Progenitor cell of endocrine pancreas (in vitro differentiated cells): ENCODE measurements at regions not wholly inside any gene's neighbourhood (a gene's known extent, or its start where the extent isn't known, plus 50 kb on each side); places are given as distances from the start of the nearest gene placed in this dataset.

Experiments
- DNase-seq: peaks from one replicate; pipeline ENCODE4 v3.0.0; 2021; ENCODE audit warnings: low spot score; ENCODE audit not compliant: unreplicated experiment
- H3K27ac Mint-ChIP-seq: 2 replicates; pipeline ENCODE4 v1.8.0; 2021; ENCODE audit warnings: mild to moderate bottlenecking, moderate library complexity, mixed read lengths
- H3K27me3 Mint-ChIP-seq: 2 replicates; pipeline ENCODE4 v1.8.0; 2021; ENCODE audit warnings: mixed read lengths
- H3K36me3 Mint-ChIP-seq: 2 replicates; pipeline ENCODE4 v1.8.0; 2022; ENCODE audit warnings: mixed read lengths; ENCODE audit not compliant: insufficient read depth
- H3K4me1 Mint-ChIP-seq: 2 replicates; pipeline ENCODE4 v1.8.0; 2021; ENCODE audit warnings: low read depth, mixed read lengths
- H3K4me3 Mint-ChIP-seq: 2 replicates; pipeline ENCODE4 v1.8.0; 2021; ENCODE audit warnings: low read depth, mild to moderate bottlenecking, moderate library complexity, mixed read lengths
- H3K9me3 Mint-ChIP-seq: 2 replicates; pipeline ENCODE4 v1.8.0; 2021; ENCODE audit warnings: low read depth, mixed read lengths
- CTCF ChIP-seq: fragments of 200-600 bp; sonication (generic); IDR thresholded peaks from one replicate; pipeline ENCODE4 v1.5.0; 2021; ENCODE audit warnings: antibody characterized with exemption, mild to moderate bottlenecking; ENCODE audit not compliant: unreplicated experiment

DNA sequence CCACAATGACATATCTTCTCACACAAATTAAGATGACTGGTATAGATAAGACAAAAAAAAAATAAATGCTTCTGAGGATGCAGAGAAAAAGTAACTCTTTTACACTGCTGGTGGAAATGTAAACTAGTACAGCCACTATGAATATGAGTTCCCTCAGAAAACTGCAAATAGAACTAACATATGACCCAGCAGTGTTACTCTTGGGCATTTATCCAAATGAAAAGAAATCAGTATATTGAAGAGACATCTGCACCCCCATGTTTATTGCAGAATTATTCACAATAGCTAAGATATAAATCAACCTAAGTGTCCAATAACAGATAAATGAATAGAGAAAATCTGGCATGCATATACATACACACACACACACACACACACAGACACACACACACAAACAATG lies 83.0 kb upstream of the FAM174A start:
- peaks cover 5% of the 10 kb centered on the region for H3K4me1 Mint-ChIP-seq

DNA sequence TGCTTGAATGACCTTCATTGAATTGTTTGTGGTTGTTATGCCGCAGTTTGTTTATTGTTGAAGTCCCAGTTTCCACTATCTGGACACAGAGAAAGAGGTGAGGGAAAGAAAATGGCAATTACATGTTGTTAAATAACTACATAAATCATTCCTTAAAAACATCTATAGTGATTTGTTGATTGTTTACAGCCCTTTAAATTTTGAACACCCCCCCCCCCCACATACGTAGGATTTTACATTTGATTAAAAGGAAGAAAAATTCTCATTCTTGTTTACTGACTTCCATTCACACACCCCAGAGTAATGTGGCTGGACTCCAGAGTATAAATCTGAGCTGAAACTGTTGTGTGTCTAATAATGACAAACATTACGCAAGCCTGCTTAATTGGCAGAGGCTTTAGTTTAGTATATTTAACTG lies 87.1 kb upstream of the FAM174A start:
- DNase-seq = no peak
- H3K27ac Mint-ChIP-seq = no peak overlapping the region
- H3K27me3 Mint-ChIP-seq = no peaks in the 10 kb centered on the region
- no peaks in the 10 kb centered on the region for H3K36me3 Mint-ChIP-seq
- H3K4me1 Mint-ChIP-seq = peaks cover 5% of the 10 kb centered on the region
- peaks cover 7% of the 10 kb centered on the region for H3K9me3 Mint-ChIP-seq
- TF ChIP-seq CTCF = no peak
- no peak overlapping the region for H3K4me3 Mint-ChIP-seq

More for the DNA sequence above, 83.0 kb upstream of the FAM174A start:
- Mint-ChIP-seq H3K36me3 (no peaks in the 10 kb centered on the region), H3K4me3 (no peak overlapping the region), H3K9me3 (peaks cover 7% of the 10 kb centered on the region), H3K27ac (no peak overlapping the region), H3K27me3 (no peaks in the 10 kb centered on the region)
- TF ChIP-seq CTCF = no peak
- no peak for DNase-seq

DNA sequence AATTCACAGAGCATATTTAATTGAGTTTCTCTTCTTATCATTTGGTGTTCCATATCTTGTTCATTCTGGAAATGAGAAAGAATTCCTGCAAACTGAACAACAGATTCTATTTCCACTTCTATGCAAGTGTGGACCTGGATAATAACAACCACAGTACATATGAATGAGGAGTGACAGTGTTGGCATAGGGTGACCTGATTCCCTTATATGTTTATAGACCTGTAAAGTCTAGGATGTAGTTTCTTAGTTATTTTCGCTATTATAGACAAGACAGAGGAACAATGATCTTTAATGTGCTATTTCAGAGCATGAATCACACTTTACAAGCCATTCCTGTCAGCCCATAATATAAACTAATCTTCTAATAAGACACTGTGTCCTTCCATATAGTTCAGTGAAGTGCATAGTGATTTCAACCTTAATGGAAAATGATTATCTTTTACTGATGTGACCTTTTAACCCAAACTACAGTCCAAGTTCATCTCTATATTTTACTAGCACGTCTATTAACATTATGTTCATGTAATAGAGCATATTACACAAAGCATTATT lies 88.2 kb upstream of the FAM174A start:
- no peaks in the 10 kb centered on the region for H3K36me3 Mint-ChIP-seq
- H3K27ac Mint-ChIP-seq = no peak overlapping the region
- H3K9me3 Mint-ChIP-seq = peaks cover 7% of the 10 kb centered on the region
- no peaks in the 10 kb centered on the region for H3K27me3 Mint-ChIP-seq
- H3K4me1 Mint-ChIP-seq = peaks cover 5% of the 10 kb centered on the region
- no peak for DNase-seq
- TF ChIP-seq CTCF = no peak
- H3K4me3 Mint-ChIP-seq = no peak overlapping the region

DNA sequence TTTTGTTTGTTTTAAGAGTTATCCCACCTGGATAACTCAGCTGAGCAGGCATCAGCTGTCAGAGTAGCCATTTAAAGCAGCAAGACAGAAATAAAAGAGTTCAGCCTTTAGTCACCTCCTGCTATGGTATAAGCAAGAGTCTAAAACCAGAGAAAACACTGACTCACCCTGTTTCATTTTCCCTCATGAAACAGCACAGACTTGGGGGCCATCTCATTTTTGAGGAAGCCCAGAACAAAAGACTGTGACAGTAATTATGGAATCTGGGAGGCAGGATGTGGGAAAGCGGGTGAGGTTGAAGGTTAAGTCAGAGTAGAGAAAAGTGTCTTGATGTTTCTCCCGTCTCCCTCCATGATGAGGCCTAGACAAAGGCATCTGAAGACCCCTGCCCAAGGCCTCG lies 90.2 kb upstream of the FAM174A start:
- Mint-ChIP-seq H3K9me3 (no peaks in the 10 kb centered on the region), H3K27me3 (no peaks in the 10 kb centered on the region), H3K4me3 (no peak overlapping the region), H3K27ac (no peak overlapping the region), H3K36me3 (no peaks in the 10 kb centered on the region), H3K4me1 (peaks cover 3% of the 10 kb centered on the region)
- DNase-seq = no peak
- TF ChIP-seq CTCF = no peak

DNA sequence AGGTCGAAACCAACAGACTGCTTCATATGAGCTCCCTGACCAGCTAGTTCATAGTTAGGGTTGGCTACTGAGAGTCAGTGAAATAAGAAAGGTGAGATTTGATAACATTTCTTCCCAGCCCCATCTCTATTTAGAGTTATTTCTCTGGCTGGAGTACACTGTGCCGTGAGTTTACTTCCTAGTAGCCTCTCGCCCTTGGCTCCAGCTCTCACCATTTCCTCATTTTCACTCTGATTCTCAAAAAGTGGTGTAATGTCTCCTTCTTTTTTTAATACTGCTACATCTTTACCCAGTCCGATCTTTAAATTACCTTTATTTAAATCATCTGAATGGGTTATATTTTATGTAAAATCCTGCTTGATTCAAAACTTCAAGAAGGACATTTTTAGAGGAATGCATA lies 100.4 kb upstream of the FAM174A start:
- Mint-ChIP-seq H3K27ac (no peak overlapping the region), H3K4me3 (no peak overlapping the region), H3K9me3 (no peaks in the 10 kb centered on the region), H3K4me1 (no peaks in the 10 kb centered on the region), H3K36me3 (no peaks in the 10 kb centered on the region), H3K27me3 (no peaks in the 10 kb centered on the region)
- no peak for TF ChIP-seq CTCF
- no peak for DNase-seq
